H1 (cell line): ENCODE measurements at regions not wholly inside any gene's neighbourhood (a gene's known extent, or its start where the extent isn't known, plus 50 kb on each side); places are given as distances from the start of the nearest gene placed in this dataset.

Experiments
- RXRA ChIP-seq: IDR thresholded peaks from 2 replicates; pipeline ENCODE4 v1.6.1; 2011; ENCODE audit warnings: low read depth, mild to moderate bottlenecking, low read length, moderate library complexity; ENCODE audit not compliant: insufficient read depth
- SIRT6 ChIP-seq: IDR thresholded peaks from one replicate; pipeline ENCODE4 v1.7.1; 2012; ENCODE audit warnings: low read length, inconsistent platforms
- TAF1 ChIP-seq: IDR thresholded peaks from 2 replicates; pipeline ENCODE4 v1.6.1; 2011; ENCODE audit warnings: mild to moderate bottlenecking, low read depth, low read length

DNA sequence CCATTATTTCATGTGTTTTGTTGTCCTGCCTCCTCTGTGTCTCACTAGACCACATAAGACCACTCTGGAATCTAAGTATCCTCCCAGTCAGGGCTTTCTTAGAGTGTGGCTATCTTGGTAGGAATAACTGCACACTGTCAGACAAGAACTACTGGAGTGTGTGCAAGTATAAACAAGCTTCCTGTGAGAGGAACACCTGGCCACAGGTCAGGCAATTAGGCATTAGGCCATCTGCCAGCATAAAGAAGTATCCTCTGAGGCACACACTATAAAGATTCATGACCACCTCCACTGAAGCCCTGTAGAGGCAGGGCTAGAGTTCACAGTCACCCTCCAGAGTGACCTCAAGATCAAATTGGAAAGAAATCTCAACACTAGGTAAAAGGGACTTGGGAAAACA, 507.0 kb upstream of the PABPC4L start (continued):
- TF ChIP-seq TAF1: no peak
- no peak for TF ChIP-seq RXRA
- TF ChIP-seq SIRT6: no peak
